ENCODE measurements at regions not wholly inside any gene's neighbourhood (a gene's known extent, or its start where the extent isn't known, plus 50 kb on each side); places are given as distances from the start of the nearest gene placed in this dataset.

DNA sequence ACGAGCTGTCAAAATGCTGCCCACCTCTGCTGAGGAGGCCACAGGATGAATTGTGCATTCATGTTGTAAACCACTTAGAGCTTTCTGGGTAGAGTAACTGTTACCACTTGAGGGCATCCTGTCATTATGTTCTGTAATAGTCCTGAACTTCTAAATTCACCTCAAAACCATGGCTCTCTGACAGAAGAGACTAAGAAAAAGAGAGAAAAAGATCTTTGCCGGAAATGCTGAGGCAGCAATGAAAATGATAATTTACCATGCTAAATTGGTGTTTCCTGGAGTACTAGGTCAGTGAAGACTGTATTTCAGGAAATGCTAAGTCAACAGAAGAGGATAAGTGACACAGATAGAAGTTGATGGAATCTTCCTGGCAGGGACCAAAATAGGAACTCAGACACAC, 942.3 kb upstream of the SLIT2 start:
- Mint-ChIP-seq H3K36me3 (ENCODE audit: insufficient read depth, unreplicated experiment) (no peaks in the 10 kb centered on the region), H3K4me1 (ENCODE audit: low read depth, unreplicated experiment) (no peaks in the 10 kb centered on the region), H3K4me3 (ENCODE audit: unreplicated experiment) (no peak overlapping the region), H3K27me3 (ENCODE audit: insufficient read depth, unreplicated experiment) (no peaks in the 10 kb centered on the region), H3K9me3 (ENCODE audit: unreplicated experiment) (peaks cover 21% of the 10 kb centered on the region), H3K27ac (ENCODE audit: unreplicated experiment) (no peak overlapping the region)
- TF ChIP-seq, protein P1, sequence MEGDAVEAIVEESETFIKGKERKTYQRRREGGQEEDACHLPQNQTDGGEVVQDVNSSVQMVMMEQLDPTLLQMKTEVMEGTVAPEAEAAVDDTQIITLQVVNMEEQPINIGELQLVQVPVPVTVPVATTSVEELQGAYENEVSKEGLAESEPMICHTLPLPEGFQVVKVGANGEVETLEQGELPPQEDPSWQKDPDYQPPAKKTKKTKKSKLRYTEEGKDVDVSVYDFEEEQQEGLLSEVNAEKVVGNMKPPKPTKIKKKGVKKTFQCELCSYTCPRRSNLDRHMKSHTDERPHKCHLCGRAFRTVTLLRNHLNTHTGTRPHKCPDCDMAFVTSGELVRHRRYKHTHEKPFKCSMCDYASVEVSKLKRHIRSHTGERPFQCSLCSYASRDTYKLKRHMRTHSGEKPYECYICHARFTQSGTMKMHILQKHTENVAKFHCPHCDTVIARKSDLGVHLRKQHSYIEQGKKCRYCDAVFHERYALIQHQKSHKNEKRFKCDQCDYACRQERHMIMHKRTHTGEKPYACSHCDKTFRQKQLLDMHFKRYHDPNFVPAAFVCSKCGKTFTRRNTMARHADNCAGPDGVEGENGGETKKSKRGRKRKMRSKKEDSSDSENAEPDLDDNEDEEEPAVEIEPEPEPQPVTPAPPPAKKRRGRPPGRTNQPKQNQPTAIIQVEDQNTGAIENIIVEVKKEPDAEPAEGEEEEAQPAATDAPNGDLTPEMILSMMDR (IDR thresholded peaks at IDR 0.05; ENCODE audit: insufficient read depth in 1 of 2, low read depth in 1 of 2, low read length in 1 of 2, severe bottlenecking in 1 of 2, unreplicated experiment in 1 of 2) = no peak
- Histone ChIP-seq H3K27me3 (replicated peaks; ENCODE audit: control insufficient read depth, insufficient read depth, low read length) (no peaks in the 10 kb centered on the region), H3K4me1 (no peaks in the 10 kb centered on the region), H3K4me3 (ENCODE audit: low read depth, low read length) (no peak overlapping the region), H3K9me3 (no peaks in the 10 kb centered on the region; the same call in 1 of the 2 replicates), H3K36me3 (ENCODE audit: control insufficient read depth, insufficient read depth, low read length) (no peaks in the 10 kb centered on the region)
- no TSS peak for BruUV-seq (replicated peaks)
- CTCF ChIA-PET = no interaction called here
- DNase-seq = peak in 1 of 2 experiments; percentile 7
- POLR2A ChIA-PET = no interaction called here
- intact Hi-C loops (cut with micrococcal nuclease; ENCODE audit: unreplicated experiment) = loop anchor here (1.0 kb wide), 1 partner anchor 939 kb away; no protein-coding TSS in a partner anchor

DNA sequence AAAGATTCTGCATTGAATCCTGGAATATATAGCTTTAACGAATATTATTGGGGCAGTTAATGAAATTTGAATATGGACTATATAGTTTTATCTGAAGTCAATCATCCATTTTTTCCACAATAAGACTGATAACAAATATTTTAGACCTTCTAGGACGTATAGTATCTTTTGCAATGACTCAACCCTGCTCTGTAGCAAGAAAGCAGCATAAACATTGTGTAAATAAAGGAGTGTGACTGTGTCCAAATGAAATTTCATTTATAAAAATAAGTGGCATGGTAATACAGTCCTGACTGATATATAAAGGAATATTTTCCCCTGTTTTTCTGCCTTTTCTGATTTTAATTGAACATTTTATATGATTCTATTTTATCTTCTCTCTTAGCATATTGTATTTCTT, 947.7 kb upstream of the SLIT2 start:
- H3K4me3 ChIP-seq (ENCODE audit: low read depth, low read length) = no peak overlapping the region
- Mint-ChIP-seq H3K27me3 (ENCODE audit: insufficient read depth, unreplicated experiment) (no peaks in the 10 kb centered on the region), H3K27ac (ENCODE audit: unreplicated experiment) (no peak overlapping the region), H3K4me3 (ENCODE audit: unreplicated experiment) (no peak overlapping the region), H3K36me3 (ENCODE audit: insufficient read depth, unreplicated experiment) (no peaks in the 10 kb centered on the region), H3K4me1 (ENCODE audit: low read depth, unreplicated experiment) (peaks cover 14% of the 10 kb centered on the region), H3K9me3 (ENCODE audit: unreplicated experiment) (peaks cover 21% of the 10 kb centered on the region)
- no TSS peak for BruUV-seq (replicated peaks)
- DNase-seq = no peak
- intact Hi-C loops (cut with micrococcal nuclease; ENCODE audit: unreplicated experiment) = no loop called here
- no peaks in the 10 kb centered on the region for H3K36me3 ChIP-seq (ENCODE audit: control insufficient read depth, insufficient read depth, low read length)
- H3K27me3 ChIP-seq (replicated peaks; ENCODE audit: control insufficient read depth, insufficient read depth, low read length) = no peaks in the 10 kb centered on the region
- no peaks in the 10 kb centered on the region; the same call in 1 of the 2 replicates for H3K9me3 ChIP-seq
- CTCF ChIA-PET = no interaction called here
- TF ChIP-seq, protein P1 (IDR thresholded peaks at IDR 0.05; ENCODE audit: insufficient read depth in 1 of 2, low read depth in 1 of 2, low read length in 1 of 2, severe bottlenecking in 1 of 2, unreplicated experiment in 1 of 2) = no peak
- POLR2A ChIA-PET = no interaction called here
- peaks cover 18% of the 10 kb centered on the region for H3K4me1 ChIP-seq

DNA sequence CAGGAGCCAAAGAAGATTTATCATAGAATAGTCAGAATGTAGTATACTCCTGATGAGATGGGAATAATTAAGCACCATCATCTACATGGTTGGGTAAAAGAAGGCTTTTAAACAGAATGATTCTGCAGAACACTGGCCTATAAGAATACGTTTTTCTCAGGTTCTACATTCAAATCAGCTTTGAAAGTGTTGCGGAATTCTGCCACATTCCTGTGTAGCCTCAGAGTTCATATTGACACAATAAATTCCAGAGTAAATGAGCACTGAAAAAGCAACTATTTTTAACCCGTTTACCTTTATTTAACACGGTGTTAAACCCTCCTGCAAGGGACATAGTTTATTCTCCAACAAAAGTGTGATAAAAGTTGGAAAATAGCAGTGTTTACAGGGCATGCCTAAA, 950.2 kb upstream of the SLIT2 start:
- Mint-ChIP-seq H3K36me3 (ENCODE audit: insufficient read depth, unreplicated experiment) (no peaks in the 10 kb centered on the region), H3K9me3 (ENCODE audit: unreplicated experiment) (peaks cover 12% of the 10 kb centered on the region), H3K27me3 (ENCODE audit: insufficient read depth, unreplicated experiment) (no peaks in the 10 kb centered on the region), H3K4me1 (ENCODE audit: low read depth, unreplicated experiment) (peaks cover 14% of the 10 kb centered on the region), H3K4me3 (ENCODE audit: unreplicated experiment) (peak overlapping the region; percentile 29), H3K27ac (ENCODE audit: unreplicated experiment) (peak overlapping the region; percentile 53)
- H3K36me3 ChIP-seq (ENCODE audit: control insufficient read depth, insufficient read depth, low read length) = no peaks in the 10 kb centered on the region
- ChIA-PET POLR2A (no interaction called here), CTCF (no interaction called here)
- H3K9me3 ChIP-seq = no peaks in the 10 kb centered on the region
- no peak overlapping the region for H3K4me3 ChIP-seq (ENCODE audit: low read depth, low read length)
- no TSS peak for BruUV-seq (replicated peaks)
- peaks cover 18% of the 10 kb centered on the region for H3K4me1 ChIP-seq
- no peaks in the 10 kb centered on the region for H3K27me3 ChIP-seq (replicated peaks; ENCODE audit: control insufficient read depth, insufficient read depth, low read length)
- peak in 1 of 2 experiments; percentile 13 for DNase-seq
- intact Hi-C loops (cut with micrococcal nuclease; ENCODE audit: unreplicated experiment) = no loop called here
- TF ChIP-seq, protein P1 (IDR thresholded peaks at IDR 0.05; ENCODE audit: insufficient read depth in 1 of 2, low read depth in 1 of 2, low read length in 1 of 2, severe bottlenecking in 1 of 2, unreplicated experiment in 1 of 2) = no peak

Measured in Caco-2 (cell line).